ENCODE measurements at regions not wholly inside any gene's neighbourhood (a gene's known extent, or its start where the extent isn't known, plus 50 kb on each side); places are given as distances from the start of the nearest gene placed in this dataset.

DNA sequence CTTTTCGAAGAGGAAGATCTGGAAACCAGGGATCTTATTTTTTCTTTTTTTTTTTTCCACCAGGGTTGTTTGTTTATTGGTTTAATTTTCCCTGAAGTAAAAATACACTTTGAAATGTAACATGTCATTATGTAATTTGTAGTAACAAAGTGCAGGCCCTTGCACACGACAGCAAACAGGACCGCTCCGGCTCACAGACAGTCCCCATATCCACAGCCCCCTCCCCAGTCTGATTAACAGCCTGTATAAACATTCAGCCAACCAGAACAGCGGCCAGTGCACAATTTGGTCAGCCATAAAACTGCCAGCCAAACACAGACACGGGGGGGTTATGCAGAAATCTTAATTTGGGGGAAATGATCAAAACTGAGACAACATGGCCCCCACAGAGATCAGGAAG is 431.6 kb upstream of the NPVF start:
- no peak overlapping the region for H3K4me3 ChIP-seq (ENCODE audit: low read length)
- H3K27me3 ChIP-seq (ENCODE audit: insufficient read depth, low read length, poor library complexity) = no peaks in the 10 kb centered on the region
- H2BK15ac ChIP-seq (replicated peaks; ENCODE audit: low read depth) = no peak overlapping the region
- no peak overlapping the region for H3K9ac ChIP-seq (ENCODE audit: low read length)
- H3K56ac ChIP-seq (ENCODE audit: low read length) = no peak overlapping the region
- no peak overlapping the region for H2BK120ac ChIP-seq (ENCODE audit: low read depth, low read length)
- no peak overlapping the region for H3K27ac ChIP-seq (ENCODE audit: low read depth, low read length)
- no peak overlapping the region for H2BK5ac ChIP-seq (ENCODE audit: low read length)
- H3K23ac ChIP-seq (ENCODE audit: low read length) = no peak overlapping the region
- WGBS (ENCODE audit: extremely low coverage, insufficient coverage, low lambda C conversion rate) = no CpG with 5 or more reads among the region's 6 CpGs
- no peak overlapping the region for H3K4ac ChIP-seq (ENCODE audit: low read depth, low read length)
- no peaks in the 10 kb centered on the region for H3K79me2 ChIP-seq (ENCODE audit: control insufficient read depth, insufficient read depth, low read length)
- H3K4me1 ChIP-seq (ENCODE audit: control insufficient read depth, low read depth, low read length) = no peaks in the 10 kb centered on the region
- no peak overlapping the region for H3K4me2 ChIP-seq (ENCODE audit: low read length)
- H4K8ac ChIP-seq (ENCODE audit: low read depth, low read length) = no peak overlapping the region
- H3K36me3 ChIP-seq (ENCODE audit: control insufficient read depth, insufficient read depth, low read length) = no peaks in the 10 kb centered on the region
- DNase-seq = no peak
- no peak overlapping the region for H2AK5ac ChIP-seq (ENCODE audit: low read length)
- no peaks in the 10 kb centered on the region for H3K79me1 ChIP-seq (ENCODE audit: low read length)
- no peak overlapping the region for H4K5ac ChIP-seq (ENCODE audit: low read length)
- H3K18ac ChIP-seq (ENCODE audit: low read length) = no peak overlapping the region

DNA sequence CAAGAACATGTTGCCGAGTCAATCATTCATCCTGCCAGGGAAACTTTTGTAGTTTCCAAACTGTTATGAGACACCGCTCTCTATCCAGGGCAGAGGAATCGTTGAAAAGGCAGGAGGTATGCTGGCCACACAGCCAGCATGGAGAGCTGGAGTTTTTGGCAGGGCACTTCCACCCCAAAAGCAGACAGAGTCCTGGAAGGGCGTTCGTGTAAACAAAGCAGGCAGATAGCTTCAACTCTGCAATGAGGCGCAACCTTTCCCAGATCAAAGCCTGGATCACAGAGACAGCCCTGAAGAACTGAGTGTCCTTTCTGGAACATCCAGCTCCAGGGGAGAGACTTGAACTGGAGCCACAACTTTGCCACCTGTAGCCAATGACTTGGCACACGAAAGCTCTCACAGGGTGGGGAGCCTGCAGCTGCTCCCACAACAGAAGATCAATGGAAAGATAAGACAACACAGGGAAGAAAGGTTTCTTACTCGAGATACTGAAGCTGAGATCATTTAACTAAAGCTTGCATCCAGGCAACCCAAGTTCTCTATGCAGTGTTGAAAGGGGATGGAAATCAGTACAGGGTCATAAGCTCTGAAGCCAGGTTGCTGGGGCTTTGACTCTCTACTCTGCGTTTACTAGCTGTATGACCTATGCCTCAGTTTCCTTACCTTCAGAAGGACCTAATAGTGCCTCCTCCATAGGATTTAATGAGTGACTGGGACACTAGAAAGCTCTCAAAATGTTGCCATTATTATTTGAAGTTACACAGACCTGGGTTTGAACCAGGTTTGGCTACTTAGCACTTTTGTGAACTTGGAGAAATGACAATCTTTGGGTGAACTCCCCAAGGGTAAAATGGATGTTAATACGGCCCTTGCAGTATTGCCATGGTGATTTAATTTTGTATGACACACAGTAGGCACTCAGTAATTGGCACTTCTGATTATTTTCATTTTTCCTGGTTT is 434.8 kb upstream of the NPVF start:
- no CpG with 5 or more reads among the region's 10 CpGs for WGBS (ENCODE audit: extremely low coverage, insufficient coverage, low lambda C conversion rate)
- H2BK15ac ChIP-seq (replicated peaks; ENCODE audit: low read depth) = no peak overlapping the region

DNA sequence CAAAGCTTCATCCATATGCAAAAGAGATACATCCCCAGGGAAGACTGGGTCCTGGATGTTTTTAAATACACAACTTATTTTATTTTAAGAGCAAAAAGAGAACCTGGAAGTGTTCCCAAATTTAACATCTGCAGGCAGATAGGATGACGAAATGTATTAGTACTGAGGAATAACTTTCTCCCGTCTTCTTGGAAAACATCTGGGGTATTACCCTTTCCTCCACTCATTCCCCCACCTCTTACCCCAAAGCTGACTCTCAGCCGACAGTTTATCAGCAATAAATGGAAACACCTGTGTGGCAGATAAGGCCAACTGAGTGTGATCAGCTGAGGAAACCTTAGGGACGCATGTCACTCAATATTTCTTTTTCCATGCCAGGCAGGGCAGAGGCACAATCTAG is 435.6 kb upstream of the NPVF start:
- H3K4me3 ChIP-seq (ENCODE audit: low read length) = no peak overlapping the region
- H2BK15ac ChIP-seq (replicated peaks; ENCODE audit: low read depth) = no peak overlapping the region
- no peaks in the 10 kb centered on the region for H3K36me3 ChIP-seq (ENCODE audit: control insufficient read depth, insufficient read depth, low read length)
- H3K27ac ChIP-seq (ENCODE audit: low read depth, low read length) = no peak overlapping the region
- no peak overlapping the region for H2BK120ac ChIP-seq (ENCODE audit: low read depth, low read length)
- H3K23ac ChIP-seq (ENCODE audit: low read length) = no peak overlapping the region
- H2BK5ac ChIP-seq (ENCODE audit: low read length) = no peak overlapping the region
- H3K18ac ChIP-seq (ENCODE audit: low read length) = no peak overlapping the region
- no CpG with 5 or more reads among the region's 4 CpGs for WGBS (ENCODE audit: extremely low coverage, insufficient coverage, low lambda C conversion rate)
- no peaks in the 10 kb centered on the region for H3K27me3 ChIP-seq (ENCODE audit: insufficient read depth, low read length, poor library complexity)
- no peaks in the 10 kb centered on the region for H3K79me2 ChIP-seq (ENCODE audit: control insufficient read depth, insufficient read depth, low read length)
- H3K4ac ChIP-seq (ENCODE audit: low read depth, low read length) = no peak overlapping the region
- H3K9ac ChIP-seq (ENCODE audit: low read length) = no peak overlapping the region
- H4K5ac ChIP-seq (ENCODE audit: low read length) = no peak overlapping the region
- H3K56ac ChIP-seq (ENCODE audit: low read length) = no peak overlapping the region
- H3K4me1 ChIP-seq (ENCODE audit: control insufficient read depth, low read depth, low read length) = no peaks in the 10 kb centered on the region
- H4K8ac ChIP-seq (ENCODE audit: low read depth, low read length) = no peak overlapping the region
- no peaks in the 10 kb centered on the region for H3K79me1 ChIP-seq (ENCODE audit: low read length)
- no peak overlapping the region for H2AK5ac ChIP-seq (ENCODE audit: low read length)
- no peak for DNase-seq
- H3K4me2 ChIP-seq (ENCODE audit: low read length) = no peak overlapping the region

More for the DNA sequence above, 434.8 kb upstream of the NPVF start:
- H3K56ac ChIP-seq (ENCODE audit: low read length) = no peak overlapping the region
- no peak overlapping the region for H3K27ac ChIP-seq (ENCODE audit: low read depth, low read length)
- no peaks in the 10 kb centered on the region for H3K79me2 ChIP-seq (ENCODE audit: control insufficient read depth, insufficient read depth, low read length)
- H3K4ac ChIP-seq (ENCODE audit: low read depth, low read length) = no peak overlapping the region
- no peak overlapping the region for H3K4me2 ChIP-seq (ENCODE audit: low read length)
- no peak overlapping the region for H3K4me3 ChIP-seq (ENCODE audit: low read length)
- H3K79me1 ChIP-seq (ENCODE audit: low read length) = no peaks in the 10 kb centered on the region
- no peak overlapping the region for H3K9ac ChIP-seq (ENCODE audit: low read length)
- H2BK5ac ChIP-seq (ENCODE audit: low read length) = no peak overlapping the region
- no peak overlapping the region for H4K8ac ChIP-seq (ENCODE audit: low read depth, low read length)
- H2AK5ac ChIP-seq (ENCODE audit: low read length) = no peak overlapping the region
- H3K4me1 ChIP-seq (ENCODE audit: control insufficient read depth, low read depth, low read length) = no peaks in the 10 kb centered on the region
- H4K5ac ChIP-seq (ENCODE audit: low read length) = no peak overlapping the region
- H3K23ac ChIP-seq (ENCODE audit: low read length) = no peak overlapping the region
- no peaks in the 10 kb centered on the region for H3K27me3 ChIP-seq (ENCODE audit: insufficient read depth, low read length, poor library complexity)
- no peak for DNase-seq
- H3K18ac ChIP-seq (ENCODE audit: low read length) = no peak overlapping the region
- H2BK120ac ChIP-seq (ENCODE audit: low read depth, low read length) = no peak overlapping the region
- H3K36me3 ChIP-seq (ENCODE audit: control insufficient read depth, insufficient read depth, low read length) = no peaks in the 10 kb centered on the region

DNA sequence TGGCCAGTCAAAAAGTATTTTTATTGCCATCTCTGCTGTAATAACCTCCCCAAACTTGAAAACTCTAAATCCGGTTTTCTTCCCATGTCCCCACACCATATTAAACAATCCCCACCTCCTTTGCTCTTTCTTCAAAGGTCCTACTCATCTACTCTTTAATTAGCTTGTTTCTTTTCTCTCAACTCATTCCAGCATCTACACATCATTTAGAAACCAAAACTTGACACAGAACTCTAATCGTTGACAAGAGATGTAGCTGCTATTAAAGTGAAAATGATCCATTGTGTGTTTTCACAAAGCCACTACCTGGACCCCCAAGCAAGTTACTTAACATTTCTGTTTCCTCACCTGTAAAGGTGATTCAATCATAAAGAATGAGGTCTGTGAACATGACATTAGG is 436.3 kb upstream of the NPVF start:
- H3K4me1 ChIP-seq (ENCODE audit: control insufficient read depth, low read depth, low read length) = no peaks in the 10 kb centered on the region
- H4K8ac ChIP-seq (ENCODE audit: low read depth, low read length) = no peak overlapping the region
- H2AK5ac ChIP-seq (ENCODE audit: low read length) = no peak overlapping the region
- DNase-seq = no peak
- no peak overlapping the region for H3K4ac ChIP-seq (ENCODE audit: low read depth, low read length)
- no peak overlapping the region for H3K4me3 ChIP-seq (ENCODE audit: low read length)
- no peaks in the 10 kb centered on the region for H3K27me3 ChIP-seq (ENCODE audit: insufficient read depth, low read length, poor library complexity)
- H3K79me1 ChIP-seq (ENCODE audit: low read length) = no peaks in the 10 kb centered on the region
- H2BK5ac ChIP-seq (ENCODE audit: low read length) = no peak overlapping the region
- H3K56ac ChIP-seq (ENCODE audit: low read length) = no peak overlapping the region
- H3K4me2 ChIP-seq (ENCODE audit: low read length) = no peak overlapping the region
- no peak overlapping the region for H2BK120ac ChIP-seq (ENCODE audit: low read depth, low read length)
- H3K18ac ChIP-seq (ENCODE audit: low read length) = no peak overlapping the region
- H3K36me3 ChIP-seq (ENCODE audit: control insufficient read depth, insufficient read depth, low read length) = no peaks in the 10 kb centered on the region
- H4K5ac ChIP-seq (ENCODE audit: low read length) = no peak overlapping the region
- H3K79me2 ChIP-seq (ENCODE audit: control insufficient read depth, insufficient read depth, low read length) = no peaks in the 10 kb centered on the region
- H3K23ac ChIP-seq (ENCODE audit: low read length) = no peak overlapping the region
- H2BK15ac ChIP-seq (replicated peaks; ENCODE audit: low read depth) = no peak overlapping the region
- no peak overlapping the region for H3K9ac ChIP-seq (ENCODE audit: low read length)
- WGBS (ENCODE audit: extremely low coverage, insufficient coverage, low lambda C conversion rate) = no CpG with 5 or more reads among the region's 2 CpGs
- no peak overlapping the region for H3K27ac ChIP-seq (ENCODE audit: low read depth, low read length)

DNA sequence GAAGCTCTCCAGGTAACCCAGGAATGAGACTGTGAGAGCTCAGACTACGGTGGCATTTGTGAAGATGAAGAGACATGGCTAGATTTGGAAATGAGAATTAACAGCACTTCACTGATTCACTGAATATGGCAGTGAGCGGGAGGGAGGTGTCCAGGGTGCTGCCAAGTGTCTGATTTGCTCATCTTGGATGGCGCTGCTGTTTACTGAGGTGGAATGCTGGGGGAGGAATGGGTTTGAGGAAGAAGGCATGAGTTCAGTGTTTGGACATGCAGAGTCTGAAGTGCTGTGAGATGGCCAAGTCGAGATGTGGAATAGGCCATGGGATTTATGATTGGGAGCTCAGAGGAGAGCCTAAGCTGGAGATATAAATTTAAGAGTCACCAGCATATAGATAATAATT is 437.1 kb upstream of the NPVF start:
- H3K4me3 ChIP-seq (ENCODE audit: low read length) = no peak overlapping the region
- H3K36me3 ChIP-seq (ENCODE audit: control insufficient read depth, insufficient read depth, low read length) = no peaks in the 10 kb centered on the region
- no peak overlapping the region for H4K8ac ChIP-seq (ENCODE audit: low read depth, low read length)
- H3K4me2 ChIP-seq (ENCODE audit: low read length) = no peak overlapping the region
- no peak overlapping the region for H3K27ac ChIP-seq (ENCODE audit: low read depth, low read length)
- no peak for DNase-seq
- no peaks in the 10 kb centered on the region for H3K79me1 ChIP-seq (ENCODE audit: low read length)
- no peak overlapping the region for H2BK120ac ChIP-seq (ENCODE audit: low read depth, low read length)
- H2AK5ac ChIP-seq (ENCODE audit: low read length) = no peak overlapping the region
- no peaks in the 10 kb centered on the region for H3K4me1 ChIP-seq (ENCODE audit: control insufficient read depth, low read depth, low read length)
- no peak overlapping the region for H4K5ac ChIP-seq (ENCODE audit: low read length)
- H3K9ac ChIP-seq (ENCODE audit: low read length) = no peak overlapping the region
- WGBS (ENCODE audit: extremely low coverage, insufficient coverage, low lambda C conversion rate) = no CpG with 5 or more reads among the region's 4 CpGs
- no peak overlapping the region for H2BK15ac ChIP-seq (replicated peaks; ENCODE audit: low read depth)
- H3K56ac ChIP-seq (ENCODE audit: low read length) = no peak overlapping the region
- no peak overlapping the region for H3K18ac ChIP-seq (ENCODE audit: low read length)
- H3K23ac ChIP-seq (ENCODE audit: low read length) = no peak overlapping the region
- no peak overlapping the region for H2BK5ac ChIP-seq (ENCODE audit: low read length)
- no peaks in the 10 kb centered on the region for H3K27me3 ChIP-seq (ENCODE audit: insufficient read depth, low read length, poor library complexity)
- H3K4ac ChIP-seq (ENCODE audit: low read depth, low read length) = no peak overlapping the region
- H3K79me2 ChIP-seq (ENCODE audit: control insufficient read depth, insufficient read depth, low read length) = no peaks in the 10 kb centered on the region
